PC-9 (cell line): ENCODE measurements at regions not wholly inside any gene's neighbourhood (a gene's known extent, or its start where the extent isn't known, plus 50 kb on each side); places are given as distances from the start of the nearest gene placed in this dataset.

Experiments used
- BruUV-seq: library from RNA; stranded (reverse); fragments of 400-500 nt; replicated peaks from 2 replicates; lab custom pipeline; 2021; lab: Mats Ljungman, UMichigan
- CTCF ChIA-PET: fragments of 300-600 bp; sonication (Branson Sonifier 250); formaldehyde crosslinking; loops from one replicate; lab custom pipeline; 2022; ENCODE audit warnings: antibody characterized with exemption; lab: Charles Lee
- POLR2A ChIA-PET: fragments of 300-600 bp; sonication (Branson Sonifier 250); formaldehyde crosslinking; loops from one replicate; lab custom pipeline; 2022; ENCODE audit warnings: antibody characterized with exemption; ENCODE audit not compliant: unreplicated experiment; lab: Charles Lee
- DNase-seq, 2 experiments: peaks; one replicate each; pipeline versions ENCODE4 v3.0.0 to v3.0.0-alpha.2; 2015 to 2022; ENCODE audit warnings: mixed read lengths in 1 of 2
- H2AFZ ChIP-seq: fragments of 200-600 bp; sonication (generic); 2 replicates; pipeline ENCODE4 v1.8.1; 2017; ENCODE audit warnings: antibody characterized with exemption
- H3F3A ChIP-seq: fragments of 200-600 bp; sonication (generic); 2 replicates; pipeline ENCODE4 v1.8.1; 2017; ENCODE audit warnings: antibody characterized with exemption, mild to moderate bottlenecking, low read depth; ENCODE audit not compliant: insufficient read depth
- H3K27ac ChIP-seq: fragments of 200-600 bp; sonication (generic); 2 replicates; pipeline ENCODE4 v1.6.1; 2016; ENCODE audit warnings: mixed run types
- H3K27me3 ChIP-seq: fragments of 200-600 bp; sonication (generic); 2 replicates; pipeline ENCODE4 v1.6.1; 2016; ENCODE audit warnings: low read depth, mixed run types; ENCODE audit not compliant: insufficient read depth
- H3K36me3 ChIP-seq: fragments of 200-600 bp; sonication (generic); 2 replicates; pipeline ENCODE4 v1.6.1; 2016; ENCODE audit warnings: low read depth, mixed run types
- H3K4me1 ChIP-seq: fragments of 200-600 bp; sonication (generic); replicated peaks from 2 replicates; pipeline ENCODE4 v1.6.1; 2016; ENCODE audit warnings: mixed run types; ENCODE audit not compliant: insufficient read depth
- H3K4me2 ChIP-seq: fragments of 200-600 bp; sonication (generic); 2 replicates; pipeline ENCODE4 v1.6.1; 2017; ENCODE audit warnings: mixed run types
- H3K4me3 ChIP-seq: fragments of 200-600 bp; sonication (generic); 2 replicates; pipeline ENCODE4 v1.6.1; 2016; ENCODE audit warnings: mixed run types
- H3K79me2 ChIP-seq: fragments of 200-600 bp; sonication (generic); 2 replicates; pipeline ENCODE4 v1.6.1; 2017; ENCODE audit warnings: low read depth, mixed run types
- H3K9me2 ChIP-seq: fragments of 200-600 bp; sonication (generic); 2 replicates; pipeline ENCODE4 v1.8.1; 2017; ENCODE audit warnings: mild to moderate bottlenecking; ENCODE audit not compliant: insufficient read depth
- H3K9me3 ChIP-seq: fragments of 200-600 bp; sonication (generic); 2 replicates; pipeline ENCODE4 v1.8.1; 2016; ENCODE audit warnings: low read depth; ENCODE audit not compliant: insufficient read depth
- H4K20me1 ChIP-seq: fragments of 200-600 bp; sonication (generic); 2 replicates; pipeline ENCODE4 v1.8.1; 2017; ENCODE audit not compliant: insufficient read depth
- EZH2 ChIP-seq: fragments of 200-600 bp; sonication (generic); IDR thresholded peaks from 2 replicates; pipeline ENCODE4 v1.8.0; 2017; ENCODE audit warnings: antibody characterized with exemption, low read depth
- intact Hi-C: fragments of 100-400 bp; cut with micrococcal nuclease; formaldehyde crosslinking; loops from one replicate; pipeline ENCODE4 v1.10.0; 2022; ENCODE audit not compliant: unreplicated experiment
- TF ChIP-seq, protein P1 (sequence below): fragments of 200-600 bp; sonication (generic); conservative IDR thresholded peaks from 2 replicates; pipeline ENCODE4 v1.6.1; 2017; ENCODE audit warnings: mixed run types, antibody characterized with exemption, mild to moderate bottlenecking, moderate library complexity

DNA sequence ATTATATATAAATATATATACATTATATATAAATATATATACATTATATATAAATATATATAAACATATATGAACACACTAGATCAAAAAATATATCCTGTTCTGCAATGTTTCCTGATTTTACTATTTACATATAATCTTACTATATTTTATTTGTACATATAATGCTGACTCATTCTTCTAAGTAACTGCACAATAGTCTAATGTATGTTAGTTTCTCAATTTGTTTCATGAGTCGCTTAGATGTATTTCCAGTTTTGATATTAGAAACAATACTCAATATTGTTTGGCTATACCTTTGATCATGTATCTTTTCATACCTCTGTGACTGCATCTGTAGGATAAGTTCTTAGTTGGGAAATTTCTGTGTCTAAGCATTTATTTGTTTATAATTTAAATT lies 669.9 kb upstream of the CCDC54 start:
- no peaks in the 10 kb centered on the region for H3K4me1 ChIP-seq
- intact Hi-C loops, result no loop called here
- no peak overlapping the region for H2AFZ ChIP-seq
- TF ChIP-seq, protein P1, sequence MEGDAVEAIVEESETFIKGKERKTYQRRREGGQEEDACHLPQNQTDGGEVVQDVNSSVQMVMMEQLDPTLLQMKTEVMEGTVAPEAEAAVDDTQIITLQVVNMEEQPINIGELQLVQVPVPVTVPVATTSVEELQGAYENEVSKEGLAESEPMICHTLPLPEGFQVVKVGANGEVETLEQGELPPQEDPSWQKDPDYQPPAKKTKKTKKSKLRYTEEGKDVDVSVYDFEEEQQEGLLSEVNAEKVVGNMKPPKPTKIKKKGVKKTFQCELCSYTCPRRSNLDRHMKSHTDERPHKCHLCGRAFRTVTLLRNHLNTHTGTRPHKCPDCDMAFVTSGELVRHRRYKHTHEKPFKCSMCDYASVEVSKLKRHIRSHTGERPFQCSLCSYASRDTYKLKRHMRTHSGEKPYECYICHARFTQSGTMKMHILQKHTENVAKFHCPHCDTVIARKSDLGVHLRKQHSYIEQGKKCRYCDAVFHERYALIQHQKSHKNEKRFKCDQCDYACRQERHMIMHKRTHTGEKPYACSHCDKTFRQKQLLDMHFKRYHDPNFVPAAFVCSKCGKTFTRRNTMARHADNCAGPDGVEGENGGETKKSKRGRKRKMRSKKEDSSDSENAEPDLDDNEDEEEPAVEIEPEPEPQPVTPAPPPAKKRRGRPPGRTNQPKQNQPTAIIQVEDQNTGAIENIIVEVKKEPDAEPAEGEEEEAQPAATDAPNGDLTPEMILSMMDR, result no peak
- H4K20me1 ChIP-seq, result no peaks in the 10 kb centered on the region
- H3K9me2 ChIP-seq, result no peaks in the 10 kb centered on the region
- no peaks in the 10 kb centered on the region for H3K27me3 ChIP-seq
- no peaks in the 10 kb centered on the region for H3K79me2 ChIP-seq
- ChIA-PET POLR2A (no interaction called here), CTCF (no interaction called here)
- H3K9me3 ChIP-seq, result no peaks in the 10 kb centered on the region; the same call in 1 of the 2 replicates
- no peak overlapping the region for H3K4me3 ChIP-seq
- no peak overlapping the region for H3K4me2 ChIP-seq
- H3K36me3 ChIP-seq, result no peaks in the 10 kb centered on the region
- H3K27ac ChIP-seq, result no peak overlapping the region
- DNase-seq, result peak in 1 of 2 experiments; percentile 45
- BruUV-seq, result no TSS peak
- H3F3A ChIP-seq, result no peaks in the 10 kb centered on the region

DNA sequence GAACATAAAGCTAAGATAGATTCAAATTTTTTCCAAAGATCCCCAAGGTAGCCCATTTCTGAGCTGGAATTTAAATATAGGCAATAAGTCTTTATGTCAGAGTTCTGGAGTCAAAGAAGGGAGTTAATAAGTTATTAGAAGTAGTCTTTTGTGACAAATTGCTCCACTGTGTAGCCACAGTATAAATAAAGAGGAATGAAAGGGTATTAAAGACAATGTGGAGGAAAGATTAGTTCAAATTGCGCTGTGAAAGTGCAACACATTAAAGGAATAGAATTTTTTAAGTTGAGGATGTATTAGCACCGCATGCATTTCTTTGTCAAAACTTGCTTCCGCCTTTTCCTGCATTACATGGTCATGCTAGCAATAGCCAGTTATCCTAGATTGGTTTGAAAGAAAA lies 666.6 kb upstream of the CCDC54 start:
- Histone ChIP-seq H4K20me1 (no peaks in the 10 kb centered on the region), H3K36me3 (no peaks in the 10 kb centered on the region), H3K4me1 (no peaks in the 10 kb centered on the region), H3K27me3 (no peaks in the 10 kb centered on the region), H3K27ac (no peak overlapping the region), H3K4me3 (no peak overlapping the region), H3K9me2 (no peaks in the 10 kb centered on the region), H3F3A (no peaks in the 10 kb centered on the region), H2AFZ (0 out of 2 replicates have a peak overlapping the region, but pooled peaks have one; percentile 18), H3K4me2 (no peak overlapping the region), H3K9me3 (no peaks in the 10 kb centered on the region), H3K79me2 (no peaks in the 10 kb centered on the region)
- ChIA-PET CTCF (no interaction called here), POLR2A (interaction anchor here (0.5 kb wide), 1 partner anchor 1308 kb away, joined by 3 read pairs; no protein-coding TSS in a partner anchor)
- intact Hi-C loops, result no loop called here
- TF ChIP-seq EZH2, result no peak
- TF ChIP-seq, protein P1, result no peak
- no peak for DNase-seq
- BruUV-seq, result no TSS peak

DNA sequence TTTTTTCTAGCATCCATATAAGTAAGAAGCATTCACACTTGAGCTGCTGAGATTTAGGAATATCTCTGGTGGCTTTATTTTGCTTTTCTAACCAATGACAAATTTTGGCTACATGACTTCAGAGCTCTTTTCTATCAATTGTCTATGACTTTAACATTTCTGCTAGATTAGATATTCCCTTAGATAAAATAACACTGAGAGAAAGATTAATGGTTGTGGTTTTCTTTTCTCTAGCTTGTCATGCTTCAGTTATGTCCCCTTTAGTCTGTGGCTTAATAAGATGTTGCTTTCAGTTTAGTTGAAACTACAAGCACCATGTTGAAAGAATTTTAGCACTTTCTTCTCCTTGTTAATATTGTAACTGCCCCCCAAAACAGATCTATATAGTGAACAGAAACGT lies 665.6 kb upstream of the CCDC54 start:
- DNase-seq, result no peak
- no TSS peak for BruUV-seq
- TF ChIP-seq EZH2, result no peak
- TF ChIP-seq, protein P1, result no peak
- Histone ChIP-seq H3K9me2 (no peaks in the 10 kb centered on the region), H3K4me3 (no peak overlapping the region), H3K9me3 (no peaks in the 10 kb centered on the region), H2AFZ (peak overlapping the region; percentile 63; the same call in 1 of the 2 replicates), H3K4me1 (no peaks in the 10 kb centered on the region), H3K27ac (no peak overlapping the region), H4K20me1 (no peaks in the 10 kb centered on the region), H3K27me3 (no peaks in the 10 kb centered on the region), H3K79me2 (no peaks in the 10 kb centered on the region), H3K4me2 (no peak overlapping the region), H3K36me3 (no peaks in the 10 kb centered on the region), H3F3A (no peaks in the 10 kb centered on the region)
- ChIA-PET CTCF (interaction anchor here (0.6 kb wide), 1 partner anchor 329 kb away, joined by 3 read pairs; no protein-coding TSS in a partner anchor), POLR2A (no interaction called here)
- intact Hi-C loops, result no loop called here
